Activated CD8-positive, alpha-beta memory T cell treated with anti-CD3 and anti-CD28 coated beads, Interleukin-2, amount 50 U/mL, for 24 hours (primary cell): ENCODE measurements at regions not wholly inside any gene's neighbourhood (a gene's known extent, or its start where the extent isn't known, plus 50 kb on each side); places are given as distances from the start of the nearest gene placed in this dataset.

Experiments
- DNase-seq: peaks from one replicate; pipeline ENCODE4 v3.0.0-alpha.2; 2020; ENCODE audit errors: extremely low read depth

DNA sequence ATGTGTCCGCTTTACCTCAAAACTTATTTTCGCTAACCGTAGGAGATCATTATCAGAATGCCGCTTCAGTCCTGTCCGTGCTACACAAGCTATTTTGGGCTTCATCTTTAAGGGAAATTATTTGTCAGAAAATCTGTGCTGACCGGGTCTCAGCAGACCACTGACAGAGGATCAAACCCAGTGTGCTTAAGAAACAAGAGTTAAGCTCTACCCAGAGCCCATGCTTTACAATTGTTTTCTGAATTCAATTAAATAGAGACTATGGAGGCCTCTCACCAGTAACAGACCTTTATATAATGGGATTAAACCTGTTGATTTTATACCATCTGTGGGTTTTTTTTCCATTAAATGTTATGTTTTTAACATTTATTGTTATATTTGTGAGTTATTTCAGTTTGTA is 1956.7 kb upstream of the PIK3C3 start:
- DNase-seq: no peak

DNA sequence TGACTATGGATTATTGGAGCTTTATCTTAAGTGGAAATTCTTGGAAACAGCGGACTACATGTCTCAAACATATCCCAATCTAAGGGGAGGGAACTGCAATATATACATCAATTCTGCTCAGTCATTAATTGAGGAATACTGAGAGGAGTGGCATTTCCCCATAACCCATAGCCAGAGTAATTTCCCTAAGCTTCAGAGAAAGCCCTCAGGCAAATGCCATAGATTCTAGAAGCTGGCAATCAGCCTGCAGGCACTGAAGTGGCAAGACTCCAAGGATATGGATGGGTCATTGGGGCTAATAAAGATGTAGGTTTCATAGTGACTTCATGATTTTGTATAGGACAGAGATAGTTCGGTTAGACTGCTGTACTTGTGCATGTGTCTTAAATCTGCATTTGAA is 1960.5 kb upstream of the PIK3C3 start:
- DNase-seq: no peak

DNA sequence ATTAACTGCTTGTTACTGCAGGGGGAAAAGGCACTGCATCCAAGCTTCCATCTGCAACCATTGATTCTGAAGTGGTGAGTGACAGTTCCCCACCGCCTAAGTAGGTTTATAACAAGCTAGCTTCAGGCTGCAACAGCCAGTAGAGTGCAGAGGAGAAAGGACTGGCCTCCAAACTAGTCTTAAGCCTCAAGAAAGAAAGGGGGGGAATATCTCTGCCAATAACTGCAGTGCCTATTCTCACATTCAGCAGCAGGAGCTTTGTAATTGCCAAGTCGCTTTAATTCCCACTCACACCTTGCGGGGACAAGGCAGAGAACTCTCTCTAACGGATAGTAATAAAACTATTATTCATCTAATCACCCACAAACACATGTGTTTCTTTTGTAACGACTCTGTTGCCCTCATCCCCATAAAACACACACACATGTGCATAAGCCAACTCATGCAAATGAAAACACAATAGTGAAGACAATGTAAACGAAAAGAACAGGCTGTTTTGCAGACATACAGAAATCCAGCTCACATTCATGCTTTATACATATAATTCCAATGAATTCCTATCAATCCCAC is 1963.3 kb upstream of the PIK3C3 start:
- no peak for DNase-seq

DNA sequence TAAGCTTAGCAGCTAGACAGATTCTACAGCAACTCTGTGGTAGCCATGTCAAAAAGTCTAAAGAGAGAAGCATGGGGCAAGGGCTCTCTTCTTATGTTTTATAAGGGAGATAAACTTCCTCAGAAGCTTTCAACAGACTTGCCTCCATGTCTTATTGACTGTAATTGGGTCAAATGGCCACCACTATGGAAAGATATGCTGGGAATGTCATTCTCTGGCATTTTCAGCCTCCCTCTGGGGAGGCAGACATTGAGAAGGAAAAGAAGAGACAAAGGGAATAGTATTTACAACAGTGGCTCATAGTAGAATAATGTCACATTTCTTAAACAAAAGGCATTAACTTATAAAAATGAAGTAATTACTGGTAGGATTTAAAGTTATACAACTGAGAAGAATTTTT is 1964.5 kb upstream of the PIK3C3 start:
- DNase-seq: no peak

DNA sequence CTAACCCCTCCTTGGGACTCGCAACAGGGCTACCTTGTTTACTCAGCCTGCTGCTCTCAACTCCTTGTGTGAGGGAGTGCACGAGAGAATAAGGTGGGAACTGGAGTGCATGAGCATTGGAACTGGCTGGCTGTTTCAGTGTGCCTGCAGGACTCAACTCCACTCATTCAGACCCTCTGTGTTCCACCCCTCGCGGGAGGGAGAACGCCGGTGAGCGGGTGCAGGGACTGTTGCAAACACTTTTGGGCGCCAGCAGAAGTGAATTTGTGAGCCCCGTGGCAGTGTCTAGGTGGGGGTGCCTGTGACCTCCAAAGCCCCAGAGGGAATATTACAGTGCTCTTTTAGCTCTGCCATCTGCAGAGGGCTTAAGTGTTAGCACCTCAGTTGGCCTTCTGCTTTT is 1978.3 kb upstream of the PIK3C3 start:
- DNase-seq: no peak

DNA sequence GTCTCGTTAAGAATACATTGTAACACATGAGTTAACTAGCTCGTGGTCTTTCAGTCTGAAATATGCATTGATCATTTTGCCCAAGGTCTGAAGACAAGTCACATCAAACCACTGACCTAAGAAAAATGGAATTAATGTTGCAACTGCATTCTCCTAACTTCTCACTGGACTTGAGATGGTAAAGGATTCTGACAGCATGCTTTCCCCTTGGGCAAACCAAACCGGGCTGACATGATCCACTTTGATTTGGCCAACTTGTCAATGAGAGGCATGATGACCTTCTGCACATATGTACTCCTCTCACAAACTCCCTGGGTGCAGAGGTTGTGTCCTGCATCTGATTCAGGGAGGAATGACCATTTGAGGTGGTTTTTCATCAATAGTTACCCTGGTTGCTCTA is 1982.5 kb upstream of the PIK3C3 start:
- no peak for DNase-seq

DNA sequence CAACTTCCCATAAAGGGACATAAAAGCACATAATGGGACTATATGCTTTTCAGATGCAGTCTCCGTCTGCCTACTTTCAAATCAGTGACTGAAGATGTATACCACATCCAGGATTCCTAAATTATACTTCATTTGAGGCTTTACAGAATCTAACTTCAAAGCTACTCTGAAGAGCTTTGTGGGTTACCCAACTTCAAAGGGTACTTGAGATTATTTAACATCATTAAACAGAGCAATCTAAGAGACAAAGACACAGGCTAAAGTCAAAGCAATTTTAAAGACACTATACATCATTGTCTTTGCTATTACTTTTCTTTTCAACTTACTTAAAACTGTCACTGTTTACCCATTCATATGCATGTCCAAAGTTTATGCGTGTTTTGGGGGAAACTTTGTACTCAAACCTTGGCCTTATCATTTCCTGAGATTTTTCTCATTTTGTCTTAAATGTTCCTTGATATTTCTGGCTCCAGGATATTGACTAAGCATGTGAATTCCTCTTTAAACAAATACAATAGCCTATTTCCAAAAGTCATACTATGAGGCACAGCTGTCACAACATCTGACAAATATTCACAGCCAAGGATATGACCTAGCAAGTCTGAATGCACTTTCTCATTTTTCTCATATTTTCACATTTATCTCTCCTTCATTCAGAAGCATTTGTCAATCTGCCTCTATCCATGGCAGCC is 1985.1 kb upstream of the PIK3C3 start:
- no peak for DNase-seq

DNA sequence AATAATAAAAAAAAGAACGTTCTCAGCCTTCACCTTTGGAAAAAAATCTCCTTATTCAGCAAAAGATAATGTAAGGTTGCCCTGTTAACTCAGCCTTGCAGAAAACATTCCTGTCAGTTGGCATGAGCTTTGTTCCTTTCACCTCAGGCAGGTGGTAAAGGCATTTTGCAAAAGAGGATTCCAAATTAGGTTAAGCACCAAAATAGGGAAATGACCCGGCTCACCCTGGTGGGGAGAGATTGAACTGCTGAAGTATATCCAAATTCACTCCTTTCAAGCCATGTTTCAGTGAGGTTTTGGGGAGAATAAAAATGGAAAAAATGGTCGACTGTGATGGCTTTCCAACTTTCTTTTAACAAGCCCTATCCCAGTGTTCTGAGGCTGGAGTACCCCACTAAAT is 1988.8 kb upstream of the PIK3C3 start:
- no peak for DNase-seq

DNA sequence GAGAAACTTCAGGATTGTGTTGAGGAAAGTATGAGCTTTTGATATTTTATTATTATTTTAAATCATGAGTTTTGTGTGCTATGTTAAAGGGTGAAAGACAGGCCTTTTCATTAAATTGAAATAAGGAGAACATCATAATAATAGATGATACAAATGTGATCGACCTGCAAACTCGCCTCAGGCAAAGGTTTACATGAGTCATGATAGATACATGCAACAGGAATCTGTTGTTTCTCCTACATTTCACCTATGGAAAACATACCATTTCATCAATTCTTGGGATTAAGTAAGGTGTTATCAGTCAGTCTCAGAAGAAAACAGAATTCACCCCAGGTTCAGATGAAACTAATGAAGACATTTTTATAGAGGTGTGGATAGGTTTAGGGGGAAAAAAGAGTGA is 1992.5 kb upstream of the PIK3C3 start:
- no peak for DNase-seq

DNA sequence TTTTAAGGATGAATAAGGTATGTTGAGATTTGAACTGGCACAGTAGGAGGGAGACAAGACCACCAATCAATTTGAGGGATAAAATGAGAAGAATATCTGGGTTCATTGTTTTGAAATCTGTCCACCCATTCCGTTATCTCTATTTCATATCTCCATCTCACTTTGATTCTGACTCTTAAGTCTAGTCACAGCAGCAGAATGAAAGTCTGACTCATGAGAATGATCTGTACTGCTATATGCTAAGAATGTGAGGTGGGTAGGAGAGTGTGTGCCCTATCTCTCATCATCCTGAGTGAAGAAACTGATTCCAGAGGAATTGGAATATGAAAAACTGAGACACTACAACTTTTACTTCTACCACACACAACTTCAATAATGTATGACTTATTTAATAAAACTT is 1994.5 kb upstream of the PIK3C3 start:
- no peak for DNase-seq

DNA sequence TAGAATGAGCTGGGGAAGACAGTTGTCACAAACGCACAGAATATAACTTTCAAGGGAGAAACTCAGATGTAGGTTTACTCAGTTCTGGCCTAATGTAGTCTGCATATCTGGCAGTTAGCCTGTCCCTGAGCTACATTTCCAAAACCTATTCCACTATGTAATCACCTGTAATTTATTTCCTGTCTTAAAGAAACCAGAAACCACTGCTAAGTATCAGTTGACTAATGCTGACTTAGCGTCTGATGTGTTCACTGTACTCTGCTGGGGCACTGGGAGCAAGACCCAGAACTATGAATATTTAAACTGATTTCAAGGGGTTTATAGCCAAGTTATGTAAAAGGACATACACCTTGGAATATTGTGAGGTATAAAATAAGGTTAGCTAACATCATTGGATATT is 1995.2 kb upstream of the PIK3C3 start:
- DNase-seq: no peak

DNA sequence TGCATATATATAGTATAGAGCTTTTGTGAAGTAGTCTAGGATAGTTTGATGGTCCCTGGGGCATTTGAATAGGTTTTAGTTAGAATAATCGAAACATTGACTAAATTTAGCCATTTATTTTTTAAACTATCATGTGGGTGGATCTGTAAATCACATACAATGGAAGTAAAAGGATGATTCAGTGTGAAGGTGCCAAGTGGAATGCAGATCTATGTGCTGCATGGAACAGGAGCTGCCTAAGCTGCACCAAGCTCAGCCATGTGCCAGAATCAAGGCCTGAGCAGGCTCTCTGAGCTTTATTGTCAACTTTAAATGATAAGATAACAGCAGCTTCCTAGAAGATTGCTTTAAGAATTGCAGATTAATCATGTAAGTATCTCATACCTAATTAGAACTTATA is 1996.2 kb upstream of the PIK3C3 start:
- no peak for DNase-seq

DNA sequence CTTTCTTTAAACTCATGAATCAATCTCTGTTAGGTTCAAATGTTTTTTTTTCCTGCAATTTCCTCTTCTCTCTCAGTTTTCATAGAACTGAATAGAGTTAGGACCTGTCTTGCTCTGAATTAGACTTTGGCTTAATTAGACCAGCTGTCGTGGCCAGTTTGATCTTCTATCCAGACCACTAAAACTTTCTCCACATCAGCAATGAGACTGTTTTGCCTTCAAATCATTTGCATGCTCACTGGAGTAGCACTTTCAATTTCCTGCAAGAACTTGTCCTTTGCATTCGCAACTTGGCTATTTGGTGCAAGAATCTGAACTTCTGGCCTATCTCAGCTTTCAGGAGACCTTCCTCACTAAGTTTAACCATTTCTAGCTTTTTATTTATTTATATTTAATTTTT is 2002.2 kb upstream of the PIK3C3 start:
- no peak for DNase-seq

DNA sequence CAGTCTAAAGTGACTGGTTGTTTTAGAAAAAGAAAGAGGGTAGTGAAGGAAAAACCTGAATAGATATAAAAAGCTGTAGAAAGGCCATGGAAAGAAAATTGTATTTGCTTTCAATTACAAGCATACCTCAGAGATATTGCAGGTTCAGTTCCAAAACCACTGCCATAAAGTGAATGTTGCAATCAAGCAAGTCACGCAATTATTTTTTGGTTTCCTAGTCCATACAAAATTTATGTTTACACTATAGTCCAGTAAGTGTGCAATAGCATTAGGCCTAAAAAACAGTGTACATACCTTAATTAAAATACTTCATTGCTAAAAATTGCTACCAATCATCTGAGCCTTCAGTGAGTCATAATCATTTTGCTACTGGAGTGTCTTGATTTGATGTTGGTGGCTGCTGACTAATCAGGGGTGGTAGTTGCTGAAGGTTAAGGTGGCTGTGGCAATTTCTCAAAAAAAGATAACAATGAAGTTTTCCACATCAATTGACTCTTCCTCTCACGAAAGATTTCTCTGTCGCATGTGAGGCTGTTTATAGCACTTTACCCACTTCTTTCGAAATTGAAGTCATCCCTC is 2003.8 kb upstream of the PIK3C3 start:
- no peak for DNase-seq

DNA sequence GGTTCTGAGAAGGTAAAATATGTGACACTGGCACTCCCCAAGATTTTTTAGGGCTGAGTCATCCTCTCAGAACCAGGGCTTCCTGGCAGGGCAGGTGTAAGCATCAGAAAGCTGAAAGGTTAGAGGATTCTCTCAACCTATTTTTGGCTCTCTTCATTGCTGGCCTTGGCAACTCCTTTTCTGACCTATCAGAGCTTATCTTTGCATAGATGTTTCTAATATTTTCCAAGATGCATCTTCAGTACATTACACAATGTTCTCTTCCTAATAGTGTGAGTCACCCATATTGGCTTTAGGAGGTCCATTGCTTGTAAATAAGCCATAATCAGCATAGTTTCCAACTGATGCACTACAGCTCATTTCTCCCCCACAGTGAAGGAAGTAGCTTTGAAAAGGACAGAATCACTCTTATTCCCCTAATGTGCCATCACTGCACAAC is 2008.4 kb upstream of the PIK3C3 start:
- no peak for DNase-seq

DNA sequence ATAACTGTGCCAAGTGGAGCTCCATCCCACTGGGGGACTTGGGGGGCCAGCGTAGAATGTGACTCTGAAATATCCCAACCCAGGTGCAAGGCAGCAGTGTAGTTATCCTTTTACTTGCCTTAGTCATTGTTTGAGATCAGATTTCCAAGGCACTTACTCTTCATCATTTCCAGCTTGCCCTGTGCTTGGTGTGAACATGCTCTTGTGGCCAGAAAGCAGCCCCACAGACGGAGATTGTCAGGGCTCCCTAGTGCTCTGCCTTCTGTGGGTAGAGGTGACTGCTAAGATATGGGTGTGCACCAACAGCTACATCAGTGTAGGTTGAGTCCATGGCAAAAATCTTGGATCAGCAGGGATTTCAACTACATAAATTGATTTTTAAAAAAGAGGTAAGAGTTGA is 2010.0 kb upstream of the PIK3C3 start:
- no peak for DNase-seq

DNA sequence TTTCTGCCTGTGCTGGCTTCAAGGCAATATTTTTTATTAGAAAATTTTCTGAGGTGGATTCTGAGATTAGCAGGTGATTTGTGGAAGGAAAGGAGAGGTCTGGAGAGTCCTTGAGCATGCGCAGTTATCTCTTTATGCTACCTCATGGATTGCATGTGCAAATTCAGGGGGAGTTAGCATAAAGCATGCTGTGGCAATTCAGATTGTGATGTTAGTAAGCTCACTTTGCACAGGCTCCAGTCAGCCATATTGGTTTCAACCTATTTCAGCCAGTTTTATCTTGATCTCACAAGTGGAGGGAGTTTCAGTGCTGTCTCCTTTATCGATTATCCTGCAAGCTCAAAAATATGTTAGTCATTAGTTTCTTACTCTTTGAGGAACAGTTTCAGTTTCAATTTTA is 2012.3 kb upstream of the PIK3C3 start:
- no peak for DNase-seq

DNA sequence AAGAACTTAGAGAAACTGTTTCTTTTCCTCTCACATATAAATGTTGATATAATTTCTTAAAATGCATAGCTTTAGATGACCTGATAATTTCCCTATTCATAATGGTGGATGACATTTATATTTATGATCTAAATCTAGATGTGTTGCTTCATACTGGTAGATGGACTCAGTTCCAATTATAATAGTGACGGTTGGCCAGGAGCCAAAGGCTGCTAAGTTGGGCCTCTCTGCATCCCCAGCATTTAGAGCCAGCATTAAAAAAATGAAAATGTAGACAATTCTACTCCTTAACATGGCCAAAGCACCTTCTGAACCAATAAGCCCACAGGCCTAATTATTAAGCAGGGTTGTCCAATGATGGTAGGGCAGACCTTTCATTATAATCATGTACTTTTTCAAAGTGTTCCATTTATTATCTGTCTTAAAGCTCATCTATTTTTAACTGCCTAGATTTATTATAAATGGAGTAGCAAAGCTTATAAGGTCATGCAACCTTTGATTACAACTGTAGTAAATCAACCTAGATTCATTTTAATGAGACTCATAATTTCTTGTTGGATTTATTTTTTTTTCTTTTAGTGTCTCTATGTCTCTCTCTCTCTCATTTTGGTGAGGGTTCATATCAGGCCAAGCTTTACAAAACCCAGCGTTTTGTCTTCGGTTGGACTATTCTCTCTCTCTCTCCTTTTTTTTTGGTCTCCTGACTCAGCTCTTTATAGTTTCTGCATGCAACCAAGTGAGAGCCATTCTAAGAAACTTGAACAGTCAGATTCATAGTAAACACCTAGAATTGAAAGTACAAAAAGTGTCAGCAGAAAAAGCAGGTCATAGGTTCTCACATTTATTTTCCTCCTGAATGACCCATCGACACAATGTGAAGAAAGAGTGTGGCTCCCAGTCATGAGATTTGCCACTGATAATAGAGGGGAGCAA is 2016.1 kb upstream of the PIK3C3 start:
- DNase-seq: no peak

DNA sequence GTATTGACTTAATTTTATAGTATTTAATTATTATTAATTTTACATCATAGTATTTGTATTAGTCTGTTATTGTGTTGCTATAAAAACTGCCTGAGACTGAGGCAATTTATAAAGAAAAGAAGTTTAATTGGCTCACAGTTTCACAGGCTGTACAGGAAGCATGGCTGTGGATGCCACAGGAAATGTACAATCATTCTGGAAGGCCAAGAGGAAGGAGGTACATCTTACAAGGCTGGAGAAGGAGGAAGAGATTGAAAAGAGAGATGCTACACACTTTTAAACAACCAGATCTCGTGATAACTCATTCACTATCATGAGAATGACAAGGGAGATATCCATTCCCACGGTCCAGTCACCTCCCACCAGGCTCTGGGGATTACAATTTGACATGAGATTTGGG is 2019.4 kb upstream of the PIK3C3 start:
- no peak for DNase-seq

DNA sequence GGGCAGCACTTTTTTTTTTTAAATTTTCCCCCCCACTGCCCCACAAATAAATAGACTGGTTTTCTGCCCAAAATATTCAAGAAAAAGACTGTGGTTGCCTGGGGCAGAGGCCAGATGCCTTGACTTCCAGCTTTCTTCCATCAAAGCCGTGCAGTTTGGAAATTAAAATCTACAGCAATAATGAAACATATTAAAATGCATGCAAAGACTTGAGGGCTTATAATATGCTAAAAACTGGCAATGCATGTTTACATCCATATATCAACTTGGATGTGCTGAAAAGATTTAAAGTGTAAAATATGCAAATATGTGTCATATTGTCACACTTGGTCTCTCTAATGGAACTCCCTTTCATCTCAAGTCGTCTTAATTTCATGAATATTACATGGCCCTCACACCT is 2036.2 kb upstream of the PIK3C3 start:
- no peak for DNase-seq

DNA sequence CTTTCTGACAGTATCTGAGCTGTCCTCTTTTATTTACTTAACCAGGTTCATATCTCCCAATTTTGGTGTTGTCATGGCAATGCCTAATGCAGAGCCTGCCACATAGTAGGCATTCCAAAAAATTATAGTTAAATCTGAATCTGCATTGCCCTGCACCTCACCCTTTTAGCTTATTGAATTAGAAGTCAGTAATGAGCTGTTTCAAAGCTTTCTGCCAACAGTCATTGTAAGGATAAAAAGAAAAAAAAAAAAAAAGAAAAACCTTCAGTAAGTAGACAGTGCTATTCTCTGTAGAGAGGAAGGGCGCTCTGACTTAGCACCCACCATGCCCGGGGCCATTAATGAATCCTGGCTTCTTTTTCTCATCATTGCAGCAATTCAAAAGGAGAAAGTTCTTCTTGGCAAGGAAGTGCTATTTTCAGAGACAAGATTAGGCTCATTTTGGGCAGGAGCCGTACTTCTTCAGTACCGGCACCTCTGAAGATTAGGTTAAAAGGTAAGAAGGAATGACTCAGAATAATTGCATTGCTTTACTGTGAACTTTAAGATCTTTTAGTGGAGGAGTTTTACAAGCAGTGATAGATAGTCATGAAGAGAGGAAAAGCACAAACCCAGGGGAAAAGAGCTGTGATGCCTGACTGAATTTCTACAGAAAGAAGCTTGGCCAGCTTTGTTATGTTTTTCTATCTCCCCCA is 2041.2 kb upstream of the PIK3C3 start:
- no peak for DNase-seq

DNA sequence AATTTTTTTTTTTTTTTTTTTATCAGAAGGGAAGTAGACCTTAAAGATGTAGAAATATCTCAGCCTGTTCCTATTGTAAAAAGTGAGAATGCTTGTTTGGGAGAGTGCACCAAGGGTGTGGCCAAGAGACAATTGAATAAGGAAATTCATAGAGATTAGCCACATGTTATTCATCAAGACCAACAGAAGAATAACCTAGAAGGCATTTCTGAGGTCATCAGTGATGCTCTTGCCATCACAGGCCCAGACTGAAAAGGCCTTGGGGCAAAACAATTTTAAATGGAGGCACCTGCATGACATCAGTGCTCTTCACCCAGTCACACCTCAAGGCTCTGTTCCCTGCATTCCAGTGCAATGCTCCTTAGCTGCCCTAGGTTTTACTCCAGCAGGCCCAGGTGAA is 2043.3 kb upstream of the PIK3C3 start:
- DNase-seq: no peak
